DND-41 (cell line): ENCODE measurements at regions not wholly inside any gene's neighbourhood (a gene's known extent, or its start where the extent isn't known, plus 50 kb on each side); places are given as distances from the start of the nearest gene placed in this dataset.

Experiments
- ATAC-seq: fragments of 200-7000 bp; cut with Tn5 transposase; 3 replicates; pipeline ENCODE4 v1.9.1; 2021; ENCODE audit warnings: low read depth; ENCODE audit not compliant: insufficient read depth
- DNase-seq: peaks from one replicate; pipeline ENCODE4 v3.0.0-alpha.2; 2020
- H2AFZ ChIP-seq: 2 replicates; pipeline ENCODE4 v1.6.0; 2012; ENCODE audit warnings: low read depth, low read length
- H3K27ac ChIP-seq: 2 replicates; pipeline ENCODE4 v1.5.1; 2012; ENCODE audit warnings: low read length, inconsistent platforms
- H3K27me3 ChIP-seq: fragments of 200-600 bp; sonication (generic); 2 replicates; pipeline ENCODE4 v1.6.0; 2012; ENCODE audit warnings: low read length, mild to moderate bottlenecking, inconsistent platforms; ENCODE audit not compliant: insufficient read depth, poor library complexity
- H3K36me3 ChIP-seq: 2 replicates; pipeline ENCODE4 v1.5.1; 2012; ENCODE audit warnings: low read length, inconsistent platforms; ENCODE audit not compliant: insufficient read depth
- H3K4me1 ChIP-seq: 2 replicates; pipeline ENCODE4 v1.5.1; 2012; ENCODE audit warnings: mild to moderate bottlenecking, low read length; ENCODE audit not compliant: insufficient read depth
- H3K4me2 ChIP-seq: 2 replicates; pipeline ENCODE4 v1.6.0; 2012; ENCODE audit warnings: mild to moderate bottlenecking, moderate library complexity, low read length, inconsistent platforms; ENCODE audit not compliant: insufficient read depth
- H3K4me3 ChIP-seq, 2 experiments: fragments of 200-600 bp in 1 of 2; shearing (Covaris generic) in 1 of 2; 2 replicates each; pipeline ENCODE4 v1.5.1; 2012 to 2016; ENCODE audit warnings: inconsistent platforms in 2 of 2, low read length in 2 of 2, mild to moderate bottlenecking in 2 of 2, low read depth in 1 of 2, moderate library complexity in 1 of 2
- H3K79me2 ChIP-seq: 2 replicates; pipeline ENCODE4 v1.6.0; 2012; ENCODE audit warnings: low read length, inconsistent platforms; ENCODE audit not compliant: insufficient read depth
- H3K9ac ChIP-seq: 2 replicates; pipeline ENCODE4 v1.6.0; 2012; ENCODE audit warnings: low read depth, mild to moderate bottlenecking, inconsistent platforms, low read length, moderate library complexity
- H3K9me3 ChIP-seq: 2 replicates; pipeline ENCODE4 v1.5.1; 2012; ENCODE audit warnings: low read length, moderate library complexity, mild to moderate bottlenecking, inconsistent platforms; ENCODE audit not compliant: insufficient read depth, severe bottlenecking
- H4K20me1 ChIP-seq: 2 replicates; pipeline ENCODE4 v1.6.0; 2012; ENCODE audit warnings: low read length; ENCODE audit not compliant: insufficient read depth
- CTCF ChIP-seq: IDR thresholded peaks from 2 replicates; pipeline ENCODE4 v1.5.1; 2012; ENCODE audit warnings: borderline replicate concordance, low read length, moderate library complexity, mild to moderate bottlenecking; ENCODE audit not compliant: poor library complexity, severe bottlenecking; ENCODE audit errors: extremely low read depth
- EZH2 ChIP-seq: IDR thresholded peaks from 3 replicates; pipeline ENCODE4 v1.6.1; 2012; ENCODE audit warnings: borderline replicate concordance, low read depth, mild to moderate bottlenecking, moderate library complexity, low read length, inconsistent platforms; ENCODE audit not compliant: severe bottlenecking

GRCh38 chrX:25860322-25860721, 277.8 kb upstream of the MAGEB18 start:
- no peak for DNase-seq
- H3K79me2 ChIP-seq: no peaks in the 10 kb centered on the region
- H3K9ac ChIP-seq: no peak overlapping the region
- H2AFZ ChIP-seq: no peak overlapping the region
- H3K36me3 ChIP-seq: no peaks in the 10 kb centered on the region
- H3K4me3 ChIP-seq: no peak overlapping the region
- no peaks in the 10 kb centered on the region for H4K20me1 ChIP-seq
- H3K4me1 ChIP-seq: no peaks in the 10 kb centered on the region
- H3K9me3 ChIP-seq: no peaks in the 10 kb centered on the region
- no peaks in the 10 kb centered on the region for H3K27me3 ChIP-seq
- no peak overlapping the region for H3K4me2 ChIP-seq
- no peak for TF ChIP-seq EZH2
- no peak for TF ChIP-seq CTCF
- no peak overlapping the region for H3K27ac ChIP-seq
- ATAC-seq: no peak

- no peak overlapping the region for H3K27ac ChIP-seq
- H3K79me2 ChIP-seq: no peaks in the 10 kb centered on the region
- H3K36me3 ChIP-seq: no peaks in the 10 kb centered on the region
- no peaks in the 10 kb centered on the region for H4K20me1 ChIP-seq
- no peaks in the 10 kb centered on the region for H3K9me3 ChIP-seq
- no peak for DNase-seq
- TF ChIP-seq CTCF: no peak
- TF ChIP-seq EZH2: no peak
- H3K9ac ChIP-seq: no peak overlapping the region
- no peak for ATAC-seq
- H3K4me2 ChIP-seq: no peak overlapping the region
- no peak overlapping the region for H3K4me3 ChIP-seq
- H2AFZ ChIP-seq: no peak overlapping the region
- no peaks in the 10 kb centered on the region for H3K27me3 ChIP-seq
- H3K4me1 ChIP-seq: no peaks in the 10 kb centered on the region
Observed at GRCh38 chrX:25869761-25870160, 268.4 kb upstream of the MAGEB18 start.

DNA sequence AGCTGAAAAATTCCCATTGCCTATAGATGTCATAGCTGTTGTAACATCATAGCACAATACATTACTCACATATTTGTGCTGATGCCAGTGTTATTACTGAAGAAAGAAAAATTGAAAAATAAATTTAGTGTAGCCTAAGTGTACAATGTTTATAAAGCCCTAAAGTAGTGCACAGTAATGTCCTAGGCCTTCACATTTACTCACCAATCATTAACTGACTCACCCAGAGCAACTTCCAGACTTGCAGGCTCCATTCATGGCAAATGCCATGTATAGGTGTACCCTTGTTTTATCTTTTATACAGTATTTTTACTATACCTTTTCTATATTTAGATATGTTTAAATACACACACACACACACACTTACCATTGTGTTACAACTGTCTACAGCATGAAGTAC, 265.4 kb upstream of the MAGEB18 start:
- Histone ChIP-seq H3K9ac (no peak overlapping the region), H3K36me3 (no peaks in the 10 kb centered on the region), H2AFZ (no peak overlapping the region), H3K9me3 (no peaks in the 10 kb centered on the region), H3K27me3 (no peaks in the 10 kb centered on the region), H3K27ac (no peak overlapping the region), H3K4me3 (no peak overlapping the region), H4K20me1 (no peaks in the 10 kb centered on the region), H3K4me2 (no peak overlapping the region), H3K4me1 (no peaks in the 10 kb centered on the region), H3K79me2 (no peaks in the 10 kb centered on the region)
- TF ChIP-seq CTCF (no peak), EZH2 (no peak)
- DNase-seq (no peak), ATAC-seq (no peak)

DNA sequence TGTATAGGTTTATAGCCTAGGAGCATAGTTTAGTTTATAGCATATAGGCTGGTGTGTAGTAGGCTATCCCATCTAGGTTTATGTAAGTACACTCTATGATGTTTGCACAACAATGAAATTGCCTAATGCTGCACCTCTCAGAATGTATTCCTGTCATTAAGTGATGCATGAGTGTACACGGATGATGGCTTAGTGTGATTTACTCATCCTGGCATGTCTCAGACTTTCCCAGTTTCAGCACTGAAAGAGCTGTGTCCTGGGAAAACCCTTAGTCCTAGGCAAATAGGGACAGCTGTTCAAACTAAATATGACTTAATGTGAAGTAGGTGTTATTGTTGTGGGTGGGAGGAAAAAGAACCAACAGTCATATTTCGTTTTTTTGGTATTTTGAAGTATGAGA, 264.9 kb upstream of the MAGEB18 start:
- no peaks in the 10 kb centered on the region for H3K36me3 ChIP-seq
- H3K9me3 ChIP-seq: no peaks in the 10 kb centered on the region
- no peak overlapping the region for H3K4me2 ChIP-seq
- H3K79me2 ChIP-seq: no peaks in the 10 kb centered on the region
- no peak overlapping the region for H3K27ac ChIP-seq
- H3K27me3 ChIP-seq: no peaks in the 10 kb centered on the region
- ATAC-seq: no peak
- no peak for TF ChIP-seq CTCF
- TF ChIP-seq EZH2: no peak
- H3K4me1 ChIP-seq: no peaks in the 10 kb centered on the region
- DNase-seq: no peak
- no peak overlapping the region for H3K9ac ChIP-seq
- no peaks in the 10 kb centered on the region for H4K20me1 ChIP-seq
- H2AFZ ChIP-seq: no peak overlapping the region
- no peak overlapping the region for H3K4me3 ChIP-seq
